HepG2 (cell line): ENCODE measurements at regions not wholly inside any gene's neighbourhood (a gene's known extent, or its start where the extent isn't known, plus 50 kb on each side); places are given as distances from the start of the nearest gene placed in this dataset.

Experiments used
- DNMT1 ChIP-seq: sonication (generic); formaldehyde crosslinking; IDR thresholded peaks from 2 replicates; pipeline ENCODE4 v1.5.1; 2020; ENCODE audit warnings: mild to moderate bottlenecking, missing genetic modification reagents
- HDAC1 ChIP-seq: sonication (generic); formaldehyde crosslinking; IDR thresholded peaks from 2 replicates; pipeline ENCODE4 v1.5.1; 2020; ENCODE audit warnings: mild to moderate bottlenecking, missing genetic modification reagents
- NR2C2 ChIP-seq: sonication (generic); formaldehyde crosslinking; IDR thresholded peaks from 2 replicates; pipeline ENCODE4 v1.4.0; 2020; ENCODE audit warnings: missing genetic modification reagents, mild to moderate bottlenecking, moderate library complexity, borderline replicate concordance
- RBFOX2 ChIP-seq: fragments of 200-400 bp; formaldehyde crosslinking; IDR thresholded peaks from 2 replicates; pipeline ENCODE4 v1.6.1; 2017; ENCODE audit warnings: low read depth, mild to moderate bottlenecking, low read length
- SALL1 ChIP-seq: sonication (generic); formaldehyde crosslinking; IDR thresholded peaks from 2 replicates; pipeline ENCODE4 v1.8.0; 2022; ENCODE audit warnings: mild to moderate bottlenecking, missing genetic modification reagents
- SMAD1 ChIP-seq: sonication (generic); formaldehyde crosslinking; IDR thresholded peaks from 2 replicates; pipeline ENCODE4 v1.4.0; 2020; ENCODE audit warnings: missing genetic modification reagents, low read depth, mild to moderate bottlenecking, borderline replicate concordance
- SMAD9 ChIP-seq: sonication (generic); formaldehyde crosslinking; IDR thresholded peaks from 2 replicates; pipeline ENCODE4 v1.5.1; 2020; ENCODE audit warnings: mild to moderate bottlenecking, missing genetic modification reagents
- ZFP90 ChIP-seq: sonication (generic); formaldehyde crosslinking; IDR thresholded peaks from 2 replicates; pipeline ENCODE4 v1.8.0; 2022; ENCODE audit warnings: missing genetic modification reagents, mild to moderate bottlenecking, inconsistent platforms, borderline replicate concordance
- ZNF251 ChIP-seq: sonication (generic); formaldehyde crosslinking; IDR thresholded peaks from 2 replicates; pipeline ENCODE4 v1.9.0; 2021; ENCODE audit warnings: mild to moderate bottlenecking, missing genetic modification reagents
- ZNF263 ChIP-seq: sonication (generic); formaldehyde crosslinking; IDR thresholded peaks from 2 replicates; pipeline ENCODE4 v1.4.0; 2020; ENCODE audit warnings: missing genetic modification reagents
- ZNF614 ChIP-seq: IDR thresholded peaks from 2 replicates; pipeline ENCODE4 v1.6.1; 2018; ENCODE audit warnings: missing biosample characterization, missing genetic modification reagents, inconsistent platforms, borderline replicate concordance
- ZNF672 ChIP-seq: sonication (generic); formaldehyde crosslinking; IDR thresholded peaks from 2 replicates; pipeline ENCODE4 v1.8.1; 2022; ENCODE audit warnings: missing genetic modification reagents
- ZSCAN9 ChIP-seq: IDR thresholded peaks from 2 replicates; pipeline ENCODE4 v1.6.1; 2016; ENCODE audit warnings: borderline replicate concordance
- TF ChIP-seq, protein P1 (sequence below): sonication (generic); formaldehyde crosslinking; IDR thresholded peaks from 2 replicates; pipeline ENCODE4 v1.5.0; 2020; ENCODE audit warnings: mild to moderate bottlenecking, missing genetic modification reagents
- TF ChIP-seq, protein P2 (sequence below): sonication (generic); formaldehyde crosslinking; IDR thresholded peaks from 2 replicates; pipeline ENCODE4 v1.4.0; 2020; ENCODE audit warnings: missing genetic modification reagents
- TF ChIP-seq, protein P3 (sequence below): sonication (generic); formaldehyde crosslinking; IDR thresholded peaks from 2 replicates; pipeline ENCODE4 v1.8.1; 2023; ENCODE audit warnings: mild to moderate bottlenecking, missing genetic modification reagents, borderline replicate concordance
- TF ChIP-seq, protein P4 (sequence below): sonication (generic); formaldehyde crosslinking; IDR thresholded peaks from 2 replicates; pipeline ENCODE4 v1.4.0; 2020; ENCODE audit warnings: mild to moderate bottlenecking, missing genetic modification reagents
- TF ChIP-seq, protein P5 (sequence below): sonication (generic); formaldehyde crosslinking; conservative IDR thresholded peaks from 2 replicates; pipeline ENCODE4 v1.4.0; 2020; ENCODE audit warnings: missing genetic modification reagents
- TF ChIP-seq, protein P6 (sequence below): sonication (generic); formaldehyde crosslinking; IDR thresholded peaks from 2 replicates; pipeline ENCODE4 v1.4.0; 2020; ENCODE audit warnings: mild to moderate bottlenecking, missing genetic modification reagents

DNA sequence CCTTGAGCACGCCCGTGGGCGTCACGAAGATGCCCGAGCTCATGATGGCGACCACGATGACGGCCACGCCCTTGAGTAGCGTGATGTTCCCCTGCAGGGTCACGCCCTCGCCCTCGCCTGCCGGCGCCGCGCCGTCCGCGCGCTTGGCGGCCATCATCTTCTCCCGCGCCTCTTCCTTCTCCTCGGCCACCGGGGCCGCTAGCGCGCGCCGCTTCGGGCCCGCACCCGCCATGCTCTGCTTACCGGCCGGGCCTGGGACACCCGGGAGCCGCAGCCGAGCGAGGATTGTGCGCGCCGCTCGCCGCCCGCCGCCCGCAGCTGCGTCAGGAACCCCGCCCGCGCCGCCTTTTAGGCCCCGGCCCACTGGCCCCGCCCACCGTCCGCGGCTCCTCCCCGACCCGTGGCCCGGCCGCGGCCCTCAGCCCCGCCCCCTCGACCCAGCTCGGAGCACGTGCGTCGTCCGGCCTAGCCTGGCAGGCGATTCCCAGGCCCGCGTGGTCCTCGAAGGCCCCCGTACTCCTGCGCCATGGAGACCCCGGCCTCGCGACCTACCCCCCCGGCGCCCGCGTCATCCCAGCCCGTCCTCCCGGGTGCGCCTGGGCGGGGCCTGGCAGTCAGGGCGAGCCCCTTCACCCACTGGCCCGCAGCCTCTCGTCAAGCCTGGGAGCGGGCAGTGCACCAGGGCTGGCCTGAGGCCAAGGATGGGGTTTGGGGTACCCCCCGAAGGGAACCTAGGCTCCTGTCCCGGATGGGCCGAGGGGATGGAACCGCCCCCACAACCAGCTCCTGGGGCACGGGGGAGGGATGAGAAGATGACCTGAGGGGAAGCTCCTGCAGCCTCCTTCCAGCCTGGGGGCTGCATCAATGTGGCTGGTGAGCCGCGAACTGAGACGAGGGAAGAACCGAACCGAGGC is 79.0 kb upstream of the METTL9 start (continued):
- TF ChIP-seq, protein P1, sequence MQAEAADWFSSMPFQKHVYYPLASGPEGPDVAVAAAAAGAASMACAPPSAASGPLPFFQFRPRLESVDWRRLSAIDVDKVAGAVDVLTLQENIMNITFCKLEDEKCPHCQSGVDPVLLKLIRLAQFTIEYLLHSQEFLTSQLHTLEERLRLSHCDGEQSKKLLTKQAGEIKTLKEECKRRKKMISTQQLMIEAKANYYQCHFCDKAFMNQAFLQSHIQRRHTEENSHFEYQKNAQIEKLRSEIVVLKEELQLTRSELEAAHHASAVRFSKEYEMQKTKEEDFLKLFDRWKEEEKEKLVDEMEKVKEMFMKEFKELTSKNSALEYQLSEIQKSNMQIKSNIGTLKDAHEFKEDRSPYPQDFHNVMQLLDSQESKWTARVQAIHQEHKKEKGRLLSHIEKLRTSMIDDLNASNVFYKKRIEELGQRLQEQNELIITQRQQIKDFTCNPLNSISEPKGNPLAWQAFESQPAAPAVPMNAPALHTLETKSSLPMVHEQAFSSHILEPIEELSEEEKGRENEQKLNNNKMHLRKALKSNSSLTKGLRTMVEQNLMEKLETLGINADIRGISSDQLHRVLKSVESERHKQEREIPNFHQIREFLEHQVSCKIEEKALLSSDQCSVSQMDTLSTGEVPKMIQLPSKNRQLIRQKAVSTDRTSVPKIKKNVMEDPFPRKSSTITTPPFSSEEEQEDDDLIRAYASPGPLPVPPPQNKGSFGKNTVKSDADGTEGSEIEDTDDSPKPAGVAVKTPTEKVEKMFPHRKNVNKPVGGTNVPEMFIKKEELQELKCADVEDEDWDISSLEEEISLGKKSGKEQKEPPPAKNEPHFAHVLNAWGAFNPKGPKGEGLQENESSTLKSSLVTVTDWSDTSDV (CRISPR knock-in tag), result peak; percentile 100
- TF ChIP-seq ZNF614 (CRISPR knock-in tag) (peak; percentile 98), ZFP90 (CRISPR knock-in tag) (peak; percentile 98), SMAD9 (peak; percentile 99), SALL1 (CRISPR knock-in tag) (peak; percentile 97), NR2C2 (CRISPR knock-in tag) (peak; percentile 87), SMAD1 (peak; percentile 88; the same call in 1 of the 2 replicates), ZNF263 (CRISPR knock-in tag) (peak; percentile 93), ZNF251 (CRISPR knock-in tag) (peak; percentile 98), RBFOX2 (peak; percentile 86), HDAC1 (CRISPR knock-in tag) (peak; percentile 97), ZSCAN9 (CRISPR knock-in tag) (peak; percentile 98), ZNF672 (CRISPR knock-in tag) (peak; percentile 97), DNMT1 (CRISPR knock-in tag) (peak; percentile 96; the same call in 1 of the 2 replicates)
- TF ChIP-seq, protein P2, sequence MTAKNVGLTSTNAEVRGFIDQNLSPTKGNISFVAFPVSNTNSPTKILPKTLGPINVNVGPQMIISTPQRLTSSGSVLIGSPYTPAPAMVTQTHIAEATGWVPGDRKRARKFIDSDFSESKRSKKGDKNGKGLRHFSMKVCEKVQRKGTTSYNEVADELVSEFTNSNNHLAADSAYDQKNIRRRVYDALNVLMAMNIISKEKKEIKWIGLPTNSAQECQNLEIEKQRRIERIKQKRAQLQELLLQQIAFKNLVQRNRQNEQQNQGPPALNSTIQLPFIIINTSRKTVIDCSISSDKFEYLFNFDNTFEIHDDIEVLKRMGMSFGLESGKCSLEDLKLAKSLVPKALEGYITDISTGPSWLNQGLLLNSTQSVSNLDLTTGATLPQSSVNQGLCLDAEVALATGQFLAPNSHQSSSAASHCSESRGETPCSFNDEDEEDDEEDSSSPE (CRISPR knock-in tag), result peak; percentile 97
- TF ChIP-seq, protein P3, sequence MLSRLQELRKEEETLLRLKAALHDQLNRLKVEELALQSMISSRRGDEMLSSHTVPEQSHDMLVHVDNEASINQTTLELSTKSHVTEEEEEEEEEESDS, result peak; percentile 95
- TF ChIP-seq, protein P4, sequence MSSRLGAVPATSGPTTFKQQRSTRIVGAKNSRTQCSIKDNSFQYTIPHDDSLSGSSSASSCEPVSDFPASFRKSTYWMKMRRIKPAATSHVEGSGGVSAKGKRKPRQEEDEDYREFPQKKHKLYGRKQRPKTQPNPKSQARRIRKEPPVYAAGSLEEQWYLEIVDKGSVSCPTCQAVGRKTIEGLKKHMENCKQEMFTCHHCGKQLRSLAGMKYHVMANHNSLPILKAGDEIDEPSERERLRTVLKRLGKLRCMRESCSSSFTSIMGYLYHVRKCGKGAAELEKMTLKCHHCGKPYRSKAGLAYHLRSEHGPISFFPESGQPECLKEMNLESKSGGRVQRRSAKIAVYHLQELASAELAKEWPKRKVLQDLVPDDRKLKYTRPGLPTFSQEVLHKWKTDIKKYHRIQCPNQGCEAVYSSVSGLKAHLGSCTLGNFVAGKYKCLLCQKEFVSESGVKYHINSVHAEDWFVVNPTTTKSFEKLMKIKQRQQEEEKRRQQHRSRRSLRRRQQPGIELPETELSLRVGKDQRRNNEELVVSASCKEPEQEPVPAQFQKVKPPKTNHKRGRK (CRISPR knock-in tag), result 0 out of 2 replicates have a peak, but pooled peaks have one; percentile 62
- TF ChIP-seq, protein P5, sequence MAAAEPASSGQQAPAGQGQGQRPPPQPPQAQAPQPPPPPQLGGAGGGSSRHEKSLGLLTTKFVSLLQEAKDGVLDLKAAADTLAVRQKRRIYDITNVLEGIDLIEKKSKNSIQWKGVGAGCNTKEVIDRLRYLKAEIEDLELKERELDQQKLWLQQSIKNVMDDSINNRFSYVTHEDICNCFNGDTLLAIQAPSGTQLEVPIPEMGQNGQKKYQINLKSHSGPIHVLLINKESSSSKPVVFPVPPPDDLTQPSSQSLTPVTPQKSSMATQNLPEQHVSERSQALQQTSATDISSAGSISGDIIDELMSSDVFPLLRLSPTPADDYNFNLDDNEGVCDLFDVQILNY (CRISPR knock-in tag), result peak; percentile 55; the same call in 1 of the 2 replicates
- TF ChIP-seq, protein P6, sequence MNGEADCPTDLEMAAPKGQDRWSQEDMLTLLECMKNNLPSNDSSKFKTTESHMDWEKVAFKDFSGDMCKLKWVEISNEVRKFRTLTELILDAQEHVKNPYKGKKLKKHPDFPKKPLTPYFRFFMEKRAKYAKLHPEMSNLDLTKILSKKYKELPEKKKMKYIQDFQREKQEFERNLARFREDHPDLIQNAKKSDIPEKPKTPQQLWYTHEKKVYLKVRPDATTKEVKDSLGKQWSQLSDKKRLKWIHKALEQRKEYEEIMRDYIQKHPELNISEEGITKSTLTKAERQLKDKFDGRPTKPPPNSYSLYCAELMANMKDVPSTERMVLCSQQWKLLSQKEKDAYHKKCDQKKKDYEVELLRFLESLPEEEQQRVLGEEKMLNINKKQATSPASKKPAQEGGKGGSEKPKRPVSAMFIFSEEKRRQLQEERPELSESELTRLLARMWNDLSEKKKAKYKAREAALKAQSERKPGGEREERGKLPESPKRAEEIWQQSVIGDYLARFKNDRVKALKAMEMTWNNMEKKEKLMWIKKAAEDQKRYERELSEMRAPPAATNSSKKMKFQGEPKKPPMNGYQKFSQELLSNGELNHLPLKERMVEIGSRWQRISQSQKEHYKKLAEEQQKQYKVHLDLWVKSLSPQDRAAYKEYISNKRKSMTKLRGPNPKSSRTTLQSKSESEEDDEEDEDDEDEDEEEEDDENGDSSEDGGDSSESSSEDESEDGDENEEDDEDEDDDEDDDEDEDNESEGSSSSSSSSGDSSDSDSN (CRISPR knock-in tag), result peak; percentile 79
